Neural cell (in vitro differentiated cells): ENCODE measurements at regions not wholly inside any gene's neighbourhood (a gene's known extent, or its start where the extent isn't known, plus 50 kb on each side); places are given as distances from the start of the nearest gene placed in this dataset.

Source experiments
- EP300 ChIP-seq: fragments of 450-650 bp; conservative IDR thresholded peaks from 2 replicates; pipeline ENCODE4 v1.6.1; 2014; ENCODE audit warnings: antibody characterized with exemption, mild to moderate bottlenecking, moderate library complexity; ENCODE audit not compliant: poor library complexity, severe bottlenecking
- EZH2 ChIP-seq: fragments of 200-600, 300-800 bp; shearing (Covaris generic), sonication (generic); IDR thresholded peaks from 2 replicates; pipeline ENCODE4 v1.6.1; 2014; ENCODE audit warnings: antibody characterized with exemption, low read length, borderline replicate concordance, mild to moderate bottlenecking; ENCODE audit not compliant: insufficient read depth, poor library complexity, severe bottlenecking
- MXI1 ChIP-seq: fragments of 450-650 bp; conservative IDR thresholded peaks from 2 replicates; pipeline ENCODE4 v1.6.1; 2014; ENCODE audit warnings: antibody characterized with exemption, mild to moderate bottlenecking; ENCODE audit not compliant: poor library complexity, severe bottlenecking
- POLR2AphosphoS5 ChIP-seq: IDR thresholded peaks from 2 replicates; pipeline ENCODE4 v1.6.1; 2012
- REST ChIP-seq: IDR thresholded peaks from 2 replicates; pipeline ENCODE4 v1.6.1; 2012; ENCODE audit warnings: borderline replicate concordance
- SMC3 ChIP-seq: fragments of 450-650 bp; conservative IDR thresholded peaks from 2 replicates; pipeline ENCODE4 v1.6.1; 2014; ENCODE audit warnings: antibody characterized with exemption, mild to moderate bottlenecking, moderate library complexity; ENCODE audit not compliant: poor library complexity
- TAF1 ChIP-seq: IDR thresholded peaks from 2 replicates; pipeline ENCODE4 v1.6.1; 2012; ENCODE audit warnings: low read depth
- TF ChIP-seq, protein P1 (sequence below): fragments of 450-650 bp; IDR thresholded peaks from 2 replicates; pipeline ENCODE4 v1.5.1; 2014; ENCODE audit warnings: antibody characterized with exemption, mild to moderate bottlenecking, moderate library complexity; ENCODE audit not compliant: poor library complexity, severe bottlenecking

DNA sequence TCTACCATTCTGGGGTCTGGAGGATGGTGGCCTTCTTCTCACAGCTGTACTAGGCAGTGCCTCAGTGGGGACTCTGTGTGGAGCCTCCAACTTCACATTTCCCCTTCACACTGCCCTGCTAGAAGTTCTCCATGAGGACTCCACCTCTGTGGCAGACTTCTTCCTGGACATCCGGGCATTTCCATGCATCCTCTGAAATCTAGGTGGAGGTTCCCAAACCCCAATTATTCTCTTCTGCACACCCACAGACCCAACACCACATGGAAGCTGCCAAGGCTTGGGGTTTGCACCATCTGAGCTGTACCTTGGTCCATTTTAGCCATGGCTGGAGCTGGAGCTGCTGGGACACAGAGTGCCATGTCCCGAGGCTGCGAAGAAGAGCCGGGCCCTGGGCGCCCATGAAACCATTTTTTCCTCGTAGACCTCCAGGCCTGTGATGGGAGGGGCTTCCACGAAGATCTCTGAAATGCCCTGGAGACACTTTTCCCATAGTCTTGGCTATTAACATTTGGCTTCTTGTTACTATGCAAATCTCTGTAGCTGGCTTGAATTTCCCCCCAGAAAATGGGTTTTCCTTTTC is 170.5 kb downstream of the FOXD2 start:
- TF ChIP-seq EZH2 = no peak
- TF ChIP-seq, protein P1, sequence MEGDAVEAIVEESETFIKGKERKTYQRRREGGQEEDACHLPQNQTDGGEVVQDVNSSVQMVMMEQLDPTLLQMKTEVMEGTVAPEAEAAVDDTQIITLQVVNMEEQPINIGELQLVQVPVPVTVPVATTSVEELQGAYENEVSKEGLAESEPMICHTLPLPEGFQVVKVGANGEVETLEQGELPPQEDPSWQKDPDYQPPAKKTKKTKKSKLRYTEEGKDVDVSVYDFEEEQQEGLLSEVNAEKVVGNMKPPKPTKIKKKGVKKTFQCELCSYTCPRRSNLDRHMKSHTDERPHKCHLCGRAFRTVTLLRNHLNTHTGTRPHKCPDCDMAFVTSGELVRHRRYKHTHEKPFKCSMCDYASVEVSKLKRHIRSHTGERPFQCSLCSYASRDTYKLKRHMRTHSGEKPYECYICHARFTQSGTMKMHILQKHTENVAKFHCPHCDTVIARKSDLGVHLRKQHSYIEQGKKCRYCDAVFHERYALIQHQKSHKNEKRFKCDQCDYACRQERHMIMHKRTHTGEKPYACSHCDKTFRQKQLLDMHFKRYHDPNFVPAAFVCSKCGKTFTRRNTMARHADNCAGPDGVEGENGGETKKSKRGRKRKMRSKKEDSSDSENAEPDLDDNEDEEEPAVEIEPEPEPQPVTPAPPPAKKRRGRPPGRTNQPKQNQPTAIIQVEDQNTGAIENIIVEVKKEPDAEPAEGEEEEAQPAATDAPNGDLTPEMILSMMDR = no peak
- no peak for TF ChIP-seq EP300
- TF ChIP-seq SMC3 = no peak
- TF ChIP-seq REST = no peak
- TF ChIP-seq POLR2AphosphoS5 = no peak
- TF ChIP-seq TAF1 = no peak
- TF ChIP-seq MXI1 = no peak
